GM21576 (cell line): ENCODE measurements at regions not wholly inside any gene's neighbourhood (a gene's known extent, or its start where the extent isn't known, plus 50 kb on each side); places are given as distances from the start of the nearest gene placed in this dataset.
"Not testable (repeated sequence)": the region's sequence is repeated elsewhere in the genome, so short reads cannot be mapped to it uniquely, and the experiment has no call there.

Source experiments
- ATAC-seq: cut with Tn5 transposase; IDR thresholded peaks from one replicate; pipeline ENCODE4 v1.9.1; 2021; ENCODE audit warnings: mild to moderate bottlenecking, moderate library complexity; ENCODE audit not compliant: unreplicated experiment

GRCh38 chr9:29609282-29609681 lies 2036.0 kb upstream of the C9orf72 start:
- ATAC-seq, result no peak

DNA sequence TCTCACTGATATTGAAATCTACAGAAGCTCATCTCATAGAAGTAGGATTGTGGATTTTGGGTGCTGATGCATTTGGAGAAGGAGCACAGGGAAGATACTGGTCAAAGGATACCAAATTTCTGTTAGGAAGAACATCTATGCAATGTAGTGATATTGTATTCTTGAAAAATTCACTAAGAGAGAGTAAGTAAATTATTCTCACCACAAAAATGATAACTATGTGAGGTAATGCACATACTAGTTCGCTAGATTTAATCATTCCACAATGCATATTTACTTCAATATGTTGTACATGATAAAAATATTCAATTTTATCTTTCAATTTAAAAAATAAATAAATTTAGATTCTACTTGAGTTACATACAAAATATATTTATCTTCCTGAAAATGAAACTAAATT lies 2040.5 kb upstream of the C9orf72 start:
- no peak for ATAC-seq

GRCh38 chr9:29616844-29617243 lies 2043.6 kb upstream of the C9orf72 start:
- no peak for ATAC-seq

- ATAC-seq, result no peak
These were observed 2052.0 kb upstream of the C9orf72 start for GRCh38 chr9:29625292-29625731.

DNA sequence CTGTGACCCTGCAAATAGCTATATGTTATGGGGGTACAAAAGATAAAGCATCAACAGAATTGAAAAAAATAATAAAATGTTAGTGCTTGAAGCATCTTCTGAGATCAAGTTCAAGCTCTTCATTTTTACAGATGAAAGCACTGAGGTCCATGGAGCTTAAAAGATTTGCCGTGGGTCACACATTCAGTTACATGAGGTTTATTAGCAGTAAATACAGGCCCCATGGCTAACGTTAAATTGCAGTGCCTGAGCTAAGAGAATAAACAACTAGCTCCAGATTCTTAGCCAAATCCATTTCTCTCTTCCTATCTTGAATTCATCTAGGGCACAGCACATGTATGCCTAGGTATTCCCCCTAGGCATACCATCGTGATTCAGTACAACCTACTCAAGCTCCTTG lies 2052.7 kb upstream of the C9orf72 start:
- ATAC-seq, result no peak

DNA sequence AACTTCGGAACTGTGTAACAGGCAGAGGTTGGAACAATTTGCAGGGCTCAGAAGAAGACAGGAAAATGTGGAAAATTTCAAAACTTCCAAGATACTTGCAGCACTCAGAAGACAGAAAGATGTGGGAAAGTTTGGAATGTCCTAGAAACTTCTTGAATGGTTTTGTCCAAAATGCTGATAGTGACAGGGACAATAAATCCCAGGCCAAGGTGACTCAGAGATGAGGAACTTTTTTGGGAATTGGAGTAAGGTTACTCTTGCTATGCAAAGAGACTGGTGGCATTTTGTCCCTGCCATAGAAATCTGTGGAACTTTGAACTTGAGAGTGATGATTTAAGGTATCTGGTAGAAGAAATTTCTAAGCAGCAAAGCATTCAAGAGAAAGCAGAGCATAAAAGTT lies 2055.6 kb upstream of the C9orf72 start:
- ATAC-seq, result not testable (repeated sequence)

- ATAC-seq, result no peak
These were observed 2064.4 kb upstream of the C9orf72 start for GRCh38 chr9:29637471-29638237.

- ATAC-seq, result no peak
These were observed 2067.2 kb upstream of the C9orf72 start for GRCh38 chr9:29640507-29640906.

- ATAC-seq, result no peak
These were observed 2071.2 kb upstream of the C9orf72 start for GRCh38 chr9:29644514-29644913.

GRCh38 chr9:29647451-29647850 lies 2074.2 kb upstream of the C9orf72 start:
- no peak for ATAC-seq

DNA sequence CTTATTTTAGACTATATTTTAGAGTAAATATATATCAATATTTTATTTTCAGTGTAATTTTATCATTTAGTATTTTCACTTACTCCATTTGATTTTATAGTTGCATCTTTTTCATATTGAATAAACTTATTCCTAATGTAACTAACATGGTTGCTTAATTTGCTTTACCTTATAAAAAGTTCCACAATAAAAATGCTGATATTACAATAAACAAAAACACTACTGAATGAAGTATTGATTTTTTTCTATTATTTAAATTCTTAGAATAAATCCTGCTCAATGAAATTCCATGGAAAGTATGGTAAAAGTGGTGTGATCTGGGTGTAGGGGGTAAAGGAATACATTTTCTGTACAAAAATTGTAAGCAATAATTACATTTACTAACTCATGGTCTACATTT lies 2074.9 kb upstream of the C9orf72 start:
- ATAC-seq, result no peak

- ATAC-seq, result no peak
These were observed 2075.3 kb upstream of the C9orf72 start for GRCh38 chr9:29648601-29649000.

DNA sequence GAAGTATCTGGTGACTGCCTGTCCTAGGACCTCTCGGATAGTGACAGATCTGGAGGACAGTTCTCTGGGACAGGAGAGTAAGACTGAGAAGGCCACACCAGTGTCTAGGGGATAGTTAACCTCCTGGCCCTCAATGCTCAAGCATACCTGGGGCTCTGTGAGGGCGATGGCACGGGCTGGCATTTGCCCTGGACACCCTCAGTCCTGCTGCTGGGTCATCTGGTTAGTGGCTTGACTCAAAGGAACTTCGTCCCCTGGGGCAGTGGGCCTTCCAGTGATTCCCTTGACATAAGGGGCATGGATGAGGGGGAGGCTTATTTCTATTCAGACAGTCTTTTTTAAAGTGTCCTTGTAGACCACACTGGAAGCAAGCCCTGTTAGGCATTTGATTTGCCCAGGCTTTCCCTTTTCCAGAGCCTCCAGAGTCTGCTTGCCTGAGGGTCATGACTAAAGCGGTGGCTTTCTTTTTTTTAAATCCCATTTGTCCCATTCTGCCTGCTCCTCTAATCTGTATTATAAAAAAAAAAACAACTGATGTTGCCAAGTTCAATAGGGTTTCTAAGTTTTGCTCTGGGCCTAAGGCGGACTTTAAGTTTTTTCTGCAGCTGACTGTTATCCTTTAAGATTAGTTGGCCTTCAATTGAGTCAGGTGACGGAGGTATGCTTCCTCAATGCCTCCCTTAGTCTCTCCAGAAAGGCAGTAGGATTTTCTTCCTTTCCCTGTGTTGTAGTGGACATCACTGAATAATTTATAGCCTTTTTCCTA lies 2083.5 kb upstream of the C9orf72 start:
- ATAC-seq, result no peak

- ATAC-seq, result no peak
These were observed 2084.5 kb upstream of the C9orf72 start for GRCh38 chr9:29657821-29658220.

DNA sequence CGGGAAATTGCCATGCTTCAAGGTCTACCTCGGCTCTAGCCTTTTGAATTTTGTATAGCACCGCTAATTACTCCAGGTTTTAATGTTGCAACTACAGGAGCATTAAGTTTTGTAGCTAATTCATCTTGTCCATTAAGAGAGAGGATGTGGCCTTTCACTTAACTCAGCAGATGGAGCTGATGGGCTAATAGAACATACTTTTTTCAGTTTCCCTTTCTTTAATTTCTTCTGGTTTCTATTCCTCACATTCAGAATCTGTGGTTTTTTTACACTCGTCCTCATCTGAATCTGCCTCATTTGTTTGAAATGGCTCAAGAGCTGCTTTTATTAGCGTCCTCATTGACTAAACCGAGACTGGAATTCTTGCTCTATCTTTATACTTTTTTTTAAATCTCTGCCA lies 2085.7 kb upstream of the C9orf72 start:
- ATAC-seq, result no peak

GRCh38 chr9:29659736-29660135 lies 2086.5 kb upstream of the C9orf72 start:
- ATAC-seq, result no peak

DNA sequence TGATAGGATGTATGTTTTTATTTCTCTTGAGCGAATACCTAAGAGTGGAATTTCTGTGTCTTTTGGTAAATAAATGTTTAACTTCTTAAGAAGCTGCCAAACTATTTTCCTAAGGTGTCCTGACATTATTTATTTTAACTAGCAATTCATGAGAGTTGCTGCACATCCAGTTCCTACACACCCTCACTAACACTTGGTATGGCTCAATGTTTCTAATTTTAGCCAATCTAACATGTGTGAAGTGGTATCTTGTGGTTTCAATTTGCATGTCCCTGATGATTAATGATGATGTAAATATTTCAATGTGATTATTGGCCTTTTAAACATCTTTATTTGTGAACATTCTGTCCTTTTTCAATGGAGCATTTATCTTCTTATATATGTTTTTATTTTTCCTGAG lies 2095.5 kb upstream of the C9orf72 start:
- ATAC-seq, result no peak

DNA sequence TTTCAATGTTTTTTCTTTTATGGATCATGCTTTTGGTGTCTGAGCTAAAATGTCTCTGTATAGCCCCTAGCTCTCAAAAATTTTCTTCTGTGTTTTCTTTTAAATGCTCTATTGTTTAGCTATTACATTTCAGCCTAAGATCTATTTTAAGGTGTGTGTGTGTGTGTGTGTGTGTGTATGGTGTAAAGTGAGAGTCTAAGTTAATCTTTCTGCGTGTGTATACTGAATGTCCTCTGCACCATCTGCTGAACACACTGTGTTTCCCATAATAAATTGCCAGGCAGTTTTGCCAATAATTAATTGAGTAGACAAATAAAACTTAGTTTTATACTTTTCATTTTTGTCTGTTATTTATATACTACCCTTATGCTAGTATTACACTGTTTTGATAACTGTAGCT lies 2096.3 kb upstream of the C9orf72 start:
- ATAC-seq, result no peak

DNA sequence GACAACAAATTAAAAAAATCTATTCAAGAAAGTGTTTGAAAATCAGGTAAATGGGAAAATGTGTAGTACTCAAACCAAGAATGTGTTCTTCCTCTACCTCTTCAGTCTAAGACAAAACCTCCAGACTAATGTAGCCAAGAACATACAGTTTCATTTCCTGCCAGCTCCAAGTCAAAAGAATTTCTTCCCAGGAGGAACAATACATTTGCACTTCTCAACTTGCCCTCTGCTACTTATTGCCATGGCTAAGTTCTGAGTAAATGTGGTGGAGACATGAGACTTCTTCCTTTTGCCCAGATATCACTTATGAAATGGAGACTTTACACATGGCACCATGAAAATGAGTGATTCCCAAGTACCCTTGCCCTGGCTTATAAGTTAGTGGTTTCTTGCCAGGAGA lies 2112.2 kb upstream of the C9orf72 start:
- ATAC-seq, result no peak

- no peak for ATAC-seq
These were observed 2117.9 kb upstream of the C9orf72 start for GRCh38 chr9:29691145-29691544.

DNA sequence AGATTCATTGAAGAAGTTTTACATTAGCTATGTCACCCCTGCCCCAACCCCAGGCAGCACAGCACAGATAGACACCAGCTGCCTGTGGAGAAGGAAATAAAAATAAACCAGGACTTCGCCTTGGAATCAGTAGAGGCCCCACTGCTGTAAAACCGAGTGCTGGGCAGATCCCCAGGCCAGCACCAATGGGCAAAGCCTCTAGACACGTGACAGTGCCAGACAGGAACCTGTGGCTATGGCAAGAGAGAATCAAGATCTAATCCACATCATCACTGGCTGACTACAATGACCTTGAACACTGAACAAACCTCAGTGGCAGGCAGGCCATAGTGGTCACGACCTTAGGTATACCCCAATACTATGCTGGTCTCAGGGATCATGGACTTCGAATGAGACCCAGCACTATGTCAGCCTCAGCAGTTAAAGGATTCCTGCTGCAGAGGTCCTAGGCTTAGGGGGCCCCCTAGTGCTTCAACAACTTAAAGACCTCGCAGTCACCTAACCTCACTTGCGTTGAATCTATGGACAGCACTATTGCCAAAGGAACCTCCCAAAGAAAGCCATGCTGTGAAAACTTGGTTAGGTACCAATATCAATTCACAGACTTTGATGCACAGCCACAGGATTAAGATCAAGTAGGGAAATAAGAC lies 2118.6 kb upstream of the C9orf72 start:
- no peak for ATAC-seq

- no peak for ATAC-seq
These were observed 2123.7 kb upstream of the C9orf72 start for GRCh38 chr9:29697011-29697410.
